ENCODE measurements at regions not wholly inside any gene's neighbourhood (a gene's known extent, or its start where the extent isn't known, plus 50 kb on each side); places are given as distances from the start of the nearest gene placed in this dataset.

DNA sequence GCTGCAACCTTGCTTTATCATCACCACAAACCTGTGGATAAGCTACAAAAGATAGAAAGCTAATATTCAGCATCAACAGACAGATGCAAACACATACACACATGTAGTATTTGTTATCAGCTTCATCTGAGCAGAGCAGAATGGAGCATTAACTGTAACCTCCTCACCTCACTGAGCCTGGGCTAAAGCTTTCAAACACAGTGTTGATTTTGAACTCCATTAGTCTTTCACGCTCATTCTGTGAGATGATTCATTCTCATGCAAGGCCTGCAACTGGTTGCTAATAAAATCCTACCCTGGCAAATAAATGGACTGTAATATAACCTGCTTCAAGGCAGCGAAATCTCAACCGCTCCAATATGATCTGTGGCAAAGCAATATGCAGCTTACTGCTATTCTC lies 1360.6 kb upstream of the ACO1 start:
- TF ChIP-seq, protein P1, sequence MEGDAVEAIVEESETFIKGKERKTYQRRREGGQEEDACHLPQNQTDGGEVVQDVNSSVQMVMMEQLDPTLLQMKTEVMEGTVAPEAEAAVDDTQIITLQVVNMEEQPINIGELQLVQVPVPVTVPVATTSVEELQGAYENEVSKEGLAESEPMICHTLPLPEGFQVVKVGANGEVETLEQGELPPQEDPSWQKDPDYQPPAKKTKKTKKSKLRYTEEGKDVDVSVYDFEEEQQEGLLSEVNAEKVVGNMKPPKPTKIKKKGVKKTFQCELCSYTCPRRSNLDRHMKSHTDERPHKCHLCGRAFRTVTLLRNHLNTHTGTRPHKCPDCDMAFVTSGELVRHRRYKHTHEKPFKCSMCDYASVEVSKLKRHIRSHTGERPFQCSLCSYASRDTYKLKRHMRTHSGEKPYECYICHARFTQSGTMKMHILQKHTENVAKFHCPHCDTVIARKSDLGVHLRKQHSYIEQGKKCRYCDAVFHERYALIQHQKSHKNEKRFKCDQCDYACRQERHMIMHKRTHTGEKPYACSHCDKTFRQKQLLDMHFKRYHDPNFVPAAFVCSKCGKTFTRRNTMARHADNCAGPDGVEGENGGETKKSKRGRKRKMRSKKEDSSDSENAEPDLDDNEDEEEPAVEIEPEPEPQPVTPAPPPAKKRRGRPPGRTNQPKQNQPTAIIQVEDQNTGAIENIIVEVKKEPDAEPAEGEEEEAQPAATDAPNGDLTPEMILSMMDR (IDR thresholded peaks at IDR 0.05) = no peak
- no peak for TF ChIP-seq EZH2 (IDR thresholded peaks at IDR 0.05)
- no peak for TF ChIP-seq EZH2phosphoT487 (IDR thresholded peaks at IDR 0.05)

Measured in neural progenitor cell (in vitro differentiated cells).